ENCODE measurements at regions not wholly inside any gene's neighbourhood (a gene's known extent, or its start where the extent isn't known, plus 50 kb on each side); places are given as distances from the start of the nearest gene placed in this dataset.

DNA sequence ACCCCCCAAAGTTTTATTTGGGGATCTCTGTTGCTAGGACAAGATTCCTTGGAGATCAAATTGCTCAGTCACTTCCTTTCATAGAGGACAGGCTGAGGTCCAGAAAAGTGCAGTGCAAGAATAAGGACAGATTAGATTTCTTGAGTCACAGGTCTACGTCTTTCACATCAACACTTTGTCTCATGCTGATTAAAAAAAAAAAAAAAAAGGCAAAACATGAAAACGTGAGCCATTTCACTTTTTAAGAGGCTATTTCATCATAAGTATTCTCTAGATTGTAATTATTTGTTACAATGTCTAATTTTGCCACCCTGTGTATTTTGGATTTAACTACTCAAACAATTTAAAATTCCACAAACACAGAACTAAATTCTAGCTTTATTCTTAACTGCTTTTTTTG, 647.0 kb downstream of the TRAM1L1 start:
- intact Hi-C loops (cut with DNase I) = no loop called here
- no peak for DNase-seq
- Histone ChIP-seq H3K9me3 (no peaks in the 10 kb centered on the region), H3K4me1 (no peaks in the 10 kb centered on the region), H3K27ac (no peak overlapping the region), H3K27me3 (no peaks in the 10 kb centered on the region), H3K4me3 (replicated peaks in 1 of 3) (no peak overlapping the region), H3K36me3 (no peaks in the 10 kb centered on the region)
- TF ChIP-seq, protein P1, sequence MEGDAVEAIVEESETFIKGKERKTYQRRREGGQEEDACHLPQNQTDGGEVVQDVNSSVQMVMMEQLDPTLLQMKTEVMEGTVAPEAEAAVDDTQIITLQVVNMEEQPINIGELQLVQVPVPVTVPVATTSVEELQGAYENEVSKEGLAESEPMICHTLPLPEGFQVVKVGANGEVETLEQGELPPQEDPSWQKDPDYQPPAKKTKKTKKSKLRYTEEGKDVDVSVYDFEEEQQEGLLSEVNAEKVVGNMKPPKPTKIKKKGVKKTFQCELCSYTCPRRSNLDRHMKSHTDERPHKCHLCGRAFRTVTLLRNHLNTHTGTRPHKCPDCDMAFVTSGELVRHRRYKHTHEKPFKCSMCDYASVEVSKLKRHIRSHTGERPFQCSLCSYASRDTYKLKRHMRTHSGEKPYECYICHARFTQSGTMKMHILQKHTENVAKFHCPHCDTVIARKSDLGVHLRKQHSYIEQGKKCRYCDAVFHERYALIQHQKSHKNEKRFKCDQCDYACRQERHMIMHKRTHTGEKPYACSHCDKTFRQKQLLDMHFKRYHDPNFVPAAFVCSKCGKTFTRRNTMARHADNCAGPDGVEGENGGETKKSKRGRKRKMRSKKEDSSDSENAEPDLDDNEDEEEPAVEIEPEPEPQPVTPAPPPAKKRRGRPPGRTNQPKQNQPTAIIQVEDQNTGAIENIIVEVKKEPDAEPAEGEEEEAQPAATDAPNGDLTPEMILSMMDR (IDR thresholded peaks at IDR 0.05) = no peak
- TF ChIP-seq POLR2A (IDR thresholded peaks at IDR 0.05) = no peak
- WGBS, 2 donors = 41 to 47% methylated on average over 2 of the region's 2 CpGs

DNA sequence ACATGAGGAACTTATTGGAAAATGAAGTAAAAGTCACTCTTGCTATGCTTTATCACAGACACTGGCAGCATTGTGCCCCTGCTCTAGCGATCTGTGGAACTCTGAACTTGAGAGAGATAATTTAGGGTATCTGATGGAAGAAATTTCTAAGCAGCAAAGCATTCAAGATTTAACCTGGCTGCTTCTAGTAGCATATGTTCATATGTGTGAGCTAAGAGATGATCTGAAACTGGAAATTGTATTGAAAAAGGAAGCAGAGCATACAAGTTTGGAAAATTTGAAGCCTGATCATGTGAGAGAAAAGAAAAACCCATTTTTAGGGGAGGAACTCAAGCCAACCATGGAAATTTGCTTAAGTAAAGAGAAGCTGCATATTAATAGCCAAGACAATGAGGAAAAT, 657.7 kb downstream of the TRAM1L1 start:
- Histone ChIP-seq H3K9me3 (no peaks in the 10 kb centered on the region), H3K36me3 (no peaks in the 10 kb centered on the region), H3K4me1 (no peaks in the 10 kb centered on the region), H3K4me3 (replicated peaks in 1 of 3) (no peak overlapping the region), H3K27me3 (no peaks in the 10 kb centered on the region), H3K27ac (no peak overlapping the region)
- intact Hi-C loops (cut with DNase I) = no loop called here
- WGBS, 2 donors = 96 to 98% methylated on average over 1 of the region's 1 CpG
- TF ChIP-seq, protein P1 (IDR thresholded peaks at IDR 0.05) = no peak
- no peak for TF ChIP-seq POLR2A (IDR thresholded peaks at IDR 0.05)
- DNase-seq = no peak

DNA sequence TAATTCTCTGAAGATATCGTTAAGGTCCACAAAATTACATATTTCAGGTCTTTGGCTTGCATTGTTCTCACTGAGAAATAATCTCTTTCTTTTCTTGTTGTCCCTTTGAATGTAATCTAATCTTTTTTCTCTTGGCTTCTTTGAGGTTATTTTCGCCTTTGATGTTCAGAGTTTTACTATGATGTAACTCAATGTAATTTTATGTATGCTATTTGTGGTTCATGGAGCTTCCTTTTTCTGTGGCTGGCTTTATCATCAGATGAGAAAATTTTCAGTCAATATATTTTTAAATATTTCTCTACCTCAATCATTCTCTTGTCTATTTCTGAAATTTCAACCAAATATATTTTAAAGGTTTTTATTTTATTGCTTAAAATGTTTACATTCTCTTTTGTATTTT, 672.2 kb downstream of the TRAM1L1 start:
- H3K27ac ChIP-seq = no peak overlapping the region
- no peak for DNase-seq
- H3K4me3 ChIP-seq (replicated peaks in 1 of 3) = no peak overlapping the region
- 82% methylated on average over 2 of the region's 2 CpGs for WGBS, 2 donors
- H3K27me3 ChIP-seq = no peaks in the 10 kb centered on the region
- H3K36me3 ChIP-seq = no peaks in the 10 kb centered on the region
- intact Hi-C loops (cut with DNase I) = no loop called here
- TF ChIP-seq POLR2A (IDR thresholded peaks at IDR 0.05) = no peak
- TF ChIP-seq, protein P1 (IDR thresholded peaks at IDR 0.05) = no peak
- H3K4me1 ChIP-seq = no peaks in the 10 kb centered on the region
- no peaks in the 10 kb centered on the region for H3K9me3 ChIP-seq

DNA sequence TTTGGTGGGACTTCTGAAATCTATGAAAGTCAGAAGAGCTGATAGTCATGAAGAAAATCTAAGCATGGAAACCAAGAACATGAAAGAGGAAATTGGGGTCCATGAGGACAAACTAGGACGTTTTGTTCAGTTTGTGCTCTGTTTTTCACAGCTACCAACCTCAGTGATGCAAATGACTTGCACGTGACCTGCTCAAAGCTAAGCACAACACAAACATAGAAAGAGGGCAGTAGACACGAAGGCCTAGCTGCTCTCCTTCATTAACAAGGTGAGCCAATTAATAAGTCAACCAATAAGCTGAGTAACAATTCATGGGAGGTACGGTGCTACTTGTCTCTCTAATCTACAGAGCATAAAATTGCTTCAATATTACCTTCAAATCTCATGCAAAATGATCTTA, 684.1 kb downstream of the TRAM1L1 start:
- H3K4me3 ChIP-seq (replicated peaks in 1 of 3) = no peak overlapping the region
- WGBS, 2 donors = 64 to 69% methylated on average over 4 of the region's 4 CpGs
- no peaks in the 10 kb centered on the region for H3K27me3 ChIP-seq
- H3K9me3 ChIP-seq = no peaks in the 10 kb centered on the region
- H3K36me3 ChIP-seq = no peaks in the 10 kb centered on the region
- DNase-seq = no peak
- TF ChIP-seq, protein P1 (IDR thresholded peaks at IDR 0.05) = no peak
- TF ChIP-seq POLR2A (IDR thresholded peaks at IDR 0.05) = no peak
- no peak overlapping the region for H3K27ac ChIP-seq
- intact Hi-C loops (cut with DNase I) = no loop called here
- H3K4me1 ChIP-seq = no peaks in the 10 kb centered on the region

DNA sequence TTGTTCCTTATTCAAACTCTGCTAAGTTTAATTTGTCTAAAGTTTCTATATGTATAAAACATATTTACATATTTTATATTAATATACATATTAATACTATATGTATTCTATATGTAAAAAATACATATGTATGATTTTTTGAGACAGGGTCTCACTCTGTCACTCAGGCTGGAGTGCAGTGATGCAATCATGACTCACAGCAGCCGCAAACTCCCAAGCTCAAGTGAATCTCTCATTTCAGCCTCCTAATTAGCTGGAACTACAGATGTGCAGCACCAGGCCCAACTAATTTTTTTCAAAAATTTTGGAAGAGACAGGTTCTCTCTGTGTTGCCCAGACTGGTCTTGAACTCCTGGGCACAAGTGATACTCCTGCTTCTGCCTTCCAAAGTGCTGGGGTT, 684.9 kb downstream of the TRAM1L1 start:
- TF ChIP-seq, protein P1 (IDR thresholded peaks at IDR 0.05) = no peak
- TF ChIP-seq POLR2A (IDR thresholded peaks at IDR 0.05) = no peak
- H3K36me3 ChIP-seq = no peaks in the 10 kb centered on the region
- no peak overlapping the region for H3K27ac ChIP-seq
- H3K4me1 ChIP-seq = no peaks in the 10 kb centered on the region
- H3K4me3 ChIP-seq (replicated peaks in 1 of 3) = no peak overlapping the region
- DNase-seq = no peak
- intact Hi-C loops (cut with DNase I) = no loop called here
- H3K9me3 ChIP-seq = no peaks in the 10 kb centered on the region
- 94 to 97% methylated on average over 1 of the region's 1 CpG for WGBS, 2 donors
- H3K27me3 ChIP-seq = no peaks in the 10 kb centered on the region
